ENCODE measurements at regions not wholly inside any gene's neighbourhood (a gene's known extent, or its start where the extent isn't known, plus 50 kb on each side); places are given as distances from the start of the nearest gene placed in this dataset.

- no peak for TF ChIP-seq POLR2AphosphoS5 (IDR thresholded peaks at IDR 0.05)
- no peak for TF ChIP-seq CTCF (IDR thresholded peaks at IDR 0.05)
Measured at GRCh38 chr17:79353548-79353947, 257.3 kb downstream of the RBFOX3 start.
